ENCODE measurements at regions not wholly inside any gene's neighbourhood (a gene's known extent, or its start where the extent isn't known, plus 50 kb on each side); places are given as distances from the start of the nearest gene placed in this dataset.

DNA sequence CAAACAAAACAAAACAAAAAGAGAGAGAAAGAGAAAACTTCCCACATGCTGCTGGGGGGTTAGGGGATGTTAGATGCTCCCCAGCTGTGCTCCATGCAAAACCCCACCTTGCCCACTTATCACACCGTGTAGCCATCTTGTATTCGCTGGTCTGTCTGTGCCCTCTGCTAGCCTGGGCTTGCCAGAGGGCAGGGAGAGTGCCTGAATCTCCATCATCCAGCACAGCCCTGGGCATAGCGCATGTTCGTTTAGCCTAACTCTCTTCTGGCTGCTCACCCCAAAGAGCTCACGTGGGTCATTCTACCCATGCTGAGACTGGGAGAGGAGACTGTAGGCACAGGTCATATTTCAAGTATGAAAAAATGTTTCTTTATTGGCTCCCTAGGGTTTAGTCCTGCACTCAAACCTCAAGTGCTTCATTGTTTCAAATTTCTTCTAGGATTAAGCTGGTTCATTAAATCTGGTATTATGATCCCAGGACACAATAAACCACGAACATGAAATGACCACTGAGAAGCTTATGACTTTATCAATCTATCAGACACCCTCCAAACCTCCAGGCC, 100.5 kb downstream of the KCNF1 start:
- TF ChIP-seq POLR2A (IDR thresholded peaks at IDR 0.05; ENCODE audit: low read depth, low read length) (no peak), TAF1 (IDR thresholded peaks at IDR 0.05; ENCODE audit: low read depth, low read length) (no peak), POLR2AphosphoS5 (IDR thresholded peaks at IDR 0.05; ENCODE audit: low read depth, low read length) (no peak), POU2F2 (IDR thresholded peaks at IDR 0.05; ENCODE audit: low read depth, low read length) (no peak), SPI1 (IDR thresholded peaks at IDR 0.05; ENCODE audit: low read depth, low read length) (no peak), PAX5 (IDR thresholded peaks at IDR 0.05; ENCODE audit: insufficient read depth, low read length, severe bottlenecking) (no peak)
